H1 (cell line): ENCODE measurements at regions not wholly inside any gene's neighbourhood (a gene's known extent, or its start where the extent isn't known, plus 50 kb on each side); places are given as distances from the start of the nearest gene placed in this dataset.

Source experiments
- CTCF ChIA-PET: fragments of 300-600 bp; sonication (Branson Sonifier 250); formaldehyde crosslinking; loops from one replicate; lab custom pipeline; 2021; ENCODE audit not compliant: partially characterized antibody; lab: Charles Lee
- POLR2A ChIA-PET: fragments of 300-600 bp; sonication (Branson Sonifier 250); formaldehyde crosslinking; loops from one replicate; lab custom pipeline; 2021; ENCODE audit warnings: inconsistent platforms; ENCODE audit not compliant: partially characterized antibody; lab: Charles Lee
- DNase-seq, 2 experiments: peaks; one replicate each; pipeline versions ENCODE4 v3.0.0 to v3.0.0-alpha.2; 2010 to 2022; ENCODE audit warnings: low spot score in 2 of 2, low read depth in 1 of 2, mixed read lengths in 1 of 2
- FAIRE-seq: peaks from 2 replicates; lab custom pipeline; 2011; peaks lifted over from hg19 to GRCh38; lab: Jason Lieb, UNC
- H2AFZ ChIP-seq: 2 replicates; pipeline ENCODE4 v1.8.1; 2012; ENCODE audit warnings: low read length, inconsistent platforms
- H2AK5ac ChIP-seq: 2 replicates; pipeline ENCODE4 v1.6.1; 2013; ENCODE audit warnings: low read depth, low read length
- H2BK120ac ChIP-seq: replicated peaks from 2 replicates; pipeline ENCODE3; 2013; ENCODE audit warnings: low read depth, low read length, inconsistent platforms
- H2BK12ac ChIP-seq: 2 replicates; pipeline ENCODE4 v1.6.1; 2013; ENCODE audit warnings: low read depth, low read length
- H2BK15ac ChIP-seq: 2 replicates; pipeline ENCODE4 v1.6.1; 2013; ENCODE audit warnings: low read length
- H2BK20ac ChIP-seq: 2 replicates; pipeline ENCODE4 v1.6.1; 2013; ENCODE audit warnings: low read length
- H2BK5ac ChIP-seq: 2 replicates; pipeline ENCODE4 v1.6.1; 2013; ENCODE audit warnings: low read depth, low read length
- H3K14ac ChIP-seq: 2 replicates; pipeline ENCODE4 v1.6.1; 2013; ENCODE audit warnings: inconsistent platforms; ENCODE audit not compliant: insufficient read length
- H3K18ac ChIP-seq: 2 replicates; pipeline ENCODE4 v1.6.1; 2013; ENCODE audit warnings: low read length; ENCODE audit errors: extremely low read depth
- H3K23ac ChIP-seq: 2 replicates; pipeline ENCODE4 v1.6.1; 2013; ENCODE audit warnings: inconsistent platforms; ENCODE audit not compliant: insufficient read length
- H3K23me2 ChIP-seq: 2 replicates; pipeline ENCODE4 v1.6.1; 2013; ENCODE audit warnings: low read depth, low read length
- H3K27ac ChIP-seq: 2 replicates; pipeline ENCODE4 v1.6.1; 2011; ENCODE audit warnings: low read depth, low read length, inconsistent platforms
- H3K27me3 ChIP-seq, 4 experiments: replicated peaks in 1 of 4; 1 replicate in 1 of 4; 2 replicates in 3 of 4; pipeline versions ENCODE4 v1.6.1 to v1.8.1; 2011 to 2013; ENCODE audit warnings: low read length in 3 of 4, mild to moderate bottlenecking in 3 of 4, inconsistent platforms in 2 of 4, mixed read lengths in 2 of 4, moderate library complexity in 1 of 4; ENCODE audit not compliant: control insufficient read depth in 3 of 4, insufficient read depth in 3 of 4; ENCODE audit errors: extremely low read depth in 1 of 4
- H3K36me3 ChIP-seq, 4 experiments: 2 replicates each; pipeline versions ENCODE4 v1.6.1 to v1.8.1; 2011 to 2013; ENCODE audit warnings: mild to moderate bottlenecking in 4 of 4, low read length in 3 of 4, moderate library complexity in 2 of 4, control low read depth in 1 of 4, inconsistent platforms in 1 of 4; ENCODE audit not compliant: insufficient read depth in 4 of 4, control insufficient read depth in 2 of 4
- H3K4ac ChIP-seq: replicated peaks from 2 replicates; pipeline ENCODE3; 2013; ENCODE audit warnings: low read length, low read depth, mixed read lengths, inconsistent platforms; ENCODE audit not compliant: insufficient read length
- H3K4me1 ChIP-seq, 4 experiments: replicated peaks in 1 of 4; 1 replicate in 1 of 4; 2 replicates in 3 of 4; pipeline versions ENCODE4 v1.6.1 to v1.8.1; 2011 to 2013; ENCODE audit warnings: low read length in 3 of 4, inconsistent platforms in 2 of 4, mixed read lengths in 1 of 4; ENCODE audit not compliant: insufficient read depth in 4 of 4, control insufficient read depth in 3 of 4
- H3K4me2 ChIP-seq, 2 experiments: 2 replicates each; pipeline versions ENCODE4 v1.6.1 to v1.8.1; 2011 to 2013; ENCODE audit warnings: low read depth in 2 of 2, low read length in 2 of 2, control low read depth in 1 of 2, inconsistent platforms in 1 of 2, mild to moderate bottlenecking in 1 of 2; ENCODE audit not compliant: insufficient read depth in 1 of 2
- H3K4me3 ChIP-seq, 4 experiments: fragments of 200-600, 300-600 bp in 1 of 4; sonication (generic), shearing (Covaris generic), sonication (Bioruptor Twin) in 1 of 4; 2 replicates each; pipeline versions ENCODE4 v1.5.1 to v1.8.1; 2011 to 2016; ENCODE audit warnings: low read length in 4 of 4, low read depth in 3 of 4, control low read depth in 2 of 4, inconsistent platforms in 2 of 4, mild to moderate bottlenecking in 2 of 4, mixed read lengths in 1 of 4, moderate library complexity in 1 of 4; ENCODE audit not compliant: insufficient read depth in 2 of 4; ENCODE audit errors: extremely low read depth in 1 of 4
- H3K56ac ChIP-seq: replicated peaks from 2 replicates; pipeline ENCODE3; 2013; ENCODE audit warnings: low read depth, mild to moderate bottlenecking, mixed read lengths, low read length, inconsistent platforms; ENCODE audit not compliant: insufficient read length
- H3K79me1 ChIP-seq: 2 replicates; pipeline ENCODE4 v1.6.1; 2013; ENCODE audit warnings: low read depth, low read length, control low read depth
- H3K79me2 ChIP-seq, 2 experiments: 2 replicates each; pipeline versions ENCODE4 v1.6.1 to v1.8.1; 2012 to 2013; ENCODE audit warnings: low read length in 2 of 2, mild to moderate bottlenecking in 2 of 2, inconsistent platforms in 1 of 2; ENCODE audit not compliant: insufficient read depth in 2 of 2, control insufficient read depth in 1 of 2
- H3K9ac ChIP-seq, 4 experiments: replicated peaks in 1 of 4; 1 replicate in 1 of 4; 2 replicates in 3 of 4; pipeline versions ENCODE4 v1.6.1 to v1.8.1; 2011 to 2013; ENCODE audit warnings: low read depth in 3 of 4, low read length in 3 of 4, control low read depth in 2 of 4, mild to moderate bottlenecking in 2 of 4, moderate library complexity in 2 of 4, inconsistent platforms in 1 of 4; ENCODE audit errors: extremely low read depth in 1 of 4
- H3K9me3 ChIP-seq, 2 experiments: 2 replicates each; pipeline versions ENCODE4 v1.6.1 to v1.8.1; 2012 to 2013; ENCODE audit warnings: mild to moderate bottlenecking in 2 of 2, moderate library complexity in 2 of 2, control low read depth in 1 of 2, inconsistent platforms in 1 of 2, low read depth in 1 of 2, low read length in 1 of 2, mixed read lengths in 1 of 2; ENCODE audit not compliant: insufficient read depth in 2 of 2
- H4K20me1 ChIP-seq, 2 experiments: replicated peaks in 1 of 2; 2 replicates each; pipeline versions ENCODE3 to v1.8.1; 2011 to 2013; ENCODE audit warnings: inconsistent platforms in 2 of 2, low read length in 2 of 2, mild to moderate bottlenecking in 1 of 2; ENCODE audit not compliant: insufficient read depth in 2 of 2, control insufficient read depth in 1 of 2
- H4K5ac ChIP-seq: 2 replicates; pipeline ENCODE4 v1.6.1; 2013; ENCODE audit warnings: low read length, low read depth, mixed read lengths, inconsistent platforms; ENCODE audit not compliant: insufficient read length
- H4K8ac ChIP-seq: 2 replicates; pipeline ENCODE4 v1.8.0; 2013; ENCODE audit warnings: mild to moderate bottlenecking, moderate library complexity, low read length, inconsistent platforms; ENCODE audit not compliant: insufficient read depth; ENCODE audit errors: extremely low read depth
- H4K91ac ChIP-seq: replicated peaks from 2 replicates; pipeline ENCODE3; 2013; ENCODE audit warnings: low read length, mixed read lengths, inconsistent platforms; ENCODE audit not compliant: insufficient read length
- BACH1 ChIP-seq: IDR thresholded peaks from 2 replicates; pipeline ENCODE4 v1.6.1; 2012; ENCODE audit warnings: low read length, improper control_type of control experiment
- EGR1 ChIP-seq: IDR thresholded peaks from 2 replicates; pipeline ENCODE4 v1.6.1; 2011; ENCODE audit warnings: low read depth, low read length, borderline replicate concordance
- WGBS, 2 experiments: shearing (Covaris generic) in 1 of 2; methylation state at CpG; one replicate each; pipeline versions ENCODE4 v1.1.6 to v1.1.7; 2013 to 2015; ENCODE audit warnings: low lambda C conversion rate in 2 of 2, mixed read lengths in 2 of 2, inconsistent platforms in 1 of 2, low coverage in 1 of 2, missing lambda C conversion rate in 1 of 2; ENCODE audit not compliant: insufficient replicate concordance in 2 of 2, insufficient coverage in 1 of 2, insufficient read length in 1 of 2; ENCODE audit errors: extremely low coverage in 1 of 2, missing lambda C conversion rate in 1 of 2; 5-methylcytosine and 5-hydroxymethylcytosine counted together

DNA sequence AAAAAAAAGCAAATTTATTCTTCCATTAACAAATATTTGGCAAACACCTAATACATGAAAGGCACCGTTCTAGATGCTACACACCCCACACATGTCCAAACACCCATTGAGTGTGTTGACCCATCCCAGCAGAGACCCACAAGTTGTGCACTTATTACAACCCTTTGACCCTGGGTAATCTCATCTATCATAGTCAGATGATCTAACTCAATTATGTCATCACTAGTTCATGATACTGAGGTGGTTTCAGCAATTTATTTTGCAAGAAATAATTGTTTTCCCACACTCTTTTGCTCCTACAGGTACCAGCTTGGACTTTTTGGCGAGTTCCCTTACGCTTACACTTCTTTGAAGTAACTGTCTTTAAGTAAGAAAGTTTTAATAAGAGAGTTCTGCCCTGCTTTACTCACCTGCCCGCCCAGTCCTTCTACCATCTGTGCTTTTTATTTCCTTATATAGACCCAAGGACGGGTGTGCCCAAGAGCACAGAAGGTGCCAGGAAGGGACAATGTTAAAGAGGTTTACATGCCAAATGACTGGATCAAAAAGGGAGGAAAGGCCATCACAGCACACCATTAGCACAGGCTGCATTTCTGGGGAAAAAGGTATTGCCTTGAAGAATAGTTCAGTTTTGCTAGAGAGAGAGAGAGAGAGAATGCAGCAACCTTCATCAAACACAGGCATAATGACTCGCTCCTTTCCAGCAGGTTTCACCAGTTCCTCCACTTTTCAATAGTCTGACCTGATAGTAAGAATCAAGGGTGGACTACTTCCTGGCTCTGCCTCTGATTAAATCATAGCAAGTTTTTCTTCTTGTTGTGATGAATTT, 54.5 kb upstream of the ATP11B start:
- Histone ChIP-seq H3K79me1 (no peaks in the 10 kb centered on the region), H3K4me1 (no peaks in the 10 kb centered on the region), H3K9me3 (no peaks in the 10 kb centered on the region), H3K27me3 (no peaks in the 10 kb centered on the region), H3K4me2 (no peak overlapping the region), H3K27ac (no peak overlapping the region), H2BK20ac (no peak overlapping the region), H2BK5ac (no peak overlapping the region), H3K9ac (no peak overlapping the region), H3K23me2 (no peaks in the 10 kb centered on the region), H4K91ac (no peak overlapping the region), H2BK120ac (no peak overlapping the region), H4K20me1 (no peaks in the 10 kb centered on the region), H3K36me3 (no peaks in the 10 kb centered on the region), H2AK5ac (no peak overlapping the region), H3K4me3 (no peak overlapping the region), H3K56ac (no peak overlapping the region), H2BK12ac (no peak overlapping the region), H3K4ac (no peak overlapping the region), H3K79me2 (no peaks in the 10 kb centered on the region), H3K23ac (no peak overlapping the region), H2BK15ac (no peak overlapping the region), H4K8ac (no peak overlapping the region), H3K14ac (no peak overlapping the region), H4K5ac (no peak overlapping the region), H3K18ac (no peak overlapping the region), H2AFZ (no peak overlapping the region)
- TF ChIP-seq EGR1 (no peak), BACH1 (no peak)
- DNase-seq: no peak
- FAIRE-seq: no peak
- CTCF ChIA-PET: interaction anchor here (0.6 to 1.1 kb wide), 4 partner anchors 24 to 243 kb away, joined by 3 read pairs; no protein-coding TSS in a partner anchor
- POLR2A ChIA-PET: no interaction called here
- WGBS, 2 experiments: 88% methylated on average over 6 of the region's 6 CpGs; no CpG with 5 or more reads in 1 of the 2 experiments
